Gastrocnemius medialis (tissue), 4 donors: ENCODE measurements at regions not wholly inside any gene's neighbourhood (a gene's known extent, or its start where the extent isn't known, plus 50 kb on each side); places are given as distances from the start of the nearest gene placed in this dataset.

Experiments
- POLR2A ChIP-seq, 2 donors: fragments of 450-650 bp; IDR thresholded peaks; one replicate each; pipeline ENCODE4 v1.6.1; 2017; ENCODE audit warnings: antibody characterized with exemption in 2 of 2, mild to moderate bottlenecking in 2 of 2, moderate library complexity in 2 of 2
- TF ChIP-seq, protein P1 (sequence below), 5 experiments: fragments of 450-650 bp in 3 of 5; fragments of 200-600 bp in 2 of 5; sonication (generic) in 2 of 5; IDR thresholded peaks in 4 of 5; conservative IDR thresholded peaks in 1 of 5; 1 replicate in 4 of 5; 2 replicates in 1 of 5; pipeline ENCODE4 v1.5.1; 2016 to 2019; ENCODE audit warnings: antibody characterized with exemption in 5 of 5, mild to moderate bottlenecking in 3 of 5, moderate library complexity in 3 of 5

DNA sequence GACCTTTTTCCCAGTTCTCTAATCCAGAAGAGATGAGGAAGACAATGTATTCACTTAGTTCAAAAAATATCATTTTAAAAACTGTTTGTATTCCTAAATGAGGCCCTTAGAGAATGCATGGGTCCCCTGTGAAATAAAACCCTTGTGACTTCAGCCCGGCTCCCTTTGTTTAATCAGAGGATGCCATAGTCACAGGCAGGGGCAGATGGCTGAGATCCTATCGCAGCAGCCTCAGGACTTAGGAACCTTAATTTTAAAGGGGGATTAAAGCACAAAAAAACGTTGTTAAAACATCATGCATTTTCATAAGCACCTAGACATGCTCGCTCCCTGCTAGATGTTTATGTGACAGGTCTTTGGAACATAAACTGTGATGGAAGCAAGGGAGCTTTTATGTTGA lies 176.6 kb downstream of the IL20RB start:
- TF ChIP-seq, protein P1, sequence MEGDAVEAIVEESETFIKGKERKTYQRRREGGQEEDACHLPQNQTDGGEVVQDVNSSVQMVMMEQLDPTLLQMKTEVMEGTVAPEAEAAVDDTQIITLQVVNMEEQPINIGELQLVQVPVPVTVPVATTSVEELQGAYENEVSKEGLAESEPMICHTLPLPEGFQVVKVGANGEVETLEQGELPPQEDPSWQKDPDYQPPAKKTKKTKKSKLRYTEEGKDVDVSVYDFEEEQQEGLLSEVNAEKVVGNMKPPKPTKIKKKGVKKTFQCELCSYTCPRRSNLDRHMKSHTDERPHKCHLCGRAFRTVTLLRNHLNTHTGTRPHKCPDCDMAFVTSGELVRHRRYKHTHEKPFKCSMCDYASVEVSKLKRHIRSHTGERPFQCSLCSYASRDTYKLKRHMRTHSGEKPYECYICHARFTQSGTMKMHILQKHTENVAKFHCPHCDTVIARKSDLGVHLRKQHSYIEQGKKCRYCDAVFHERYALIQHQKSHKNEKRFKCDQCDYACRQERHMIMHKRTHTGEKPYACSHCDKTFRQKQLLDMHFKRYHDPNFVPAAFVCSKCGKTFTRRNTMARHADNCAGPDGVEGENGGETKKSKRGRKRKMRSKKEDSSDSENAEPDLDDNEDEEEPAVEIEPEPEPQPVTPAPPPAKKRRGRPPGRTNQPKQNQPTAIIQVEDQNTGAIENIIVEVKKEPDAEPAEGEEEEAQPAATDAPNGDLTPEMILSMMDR (IDR thresholded peaks at IDR 0.05 in 4 of 5, conservative IDR thresholded peaks at IDR 0.05 in 1 of 5) = no peak
- no peak for TF ChIP-seq POLR2A (IDR thresholded peaks at IDR 0.05)
